ENCODE measurements at regions not wholly inside any gene's neighbourhood (a gene's known extent, or its start where the extent isn't known, plus 50 kb on each side); places are given as distances from the start of the nearest gene placed in this dataset.

DNA sequence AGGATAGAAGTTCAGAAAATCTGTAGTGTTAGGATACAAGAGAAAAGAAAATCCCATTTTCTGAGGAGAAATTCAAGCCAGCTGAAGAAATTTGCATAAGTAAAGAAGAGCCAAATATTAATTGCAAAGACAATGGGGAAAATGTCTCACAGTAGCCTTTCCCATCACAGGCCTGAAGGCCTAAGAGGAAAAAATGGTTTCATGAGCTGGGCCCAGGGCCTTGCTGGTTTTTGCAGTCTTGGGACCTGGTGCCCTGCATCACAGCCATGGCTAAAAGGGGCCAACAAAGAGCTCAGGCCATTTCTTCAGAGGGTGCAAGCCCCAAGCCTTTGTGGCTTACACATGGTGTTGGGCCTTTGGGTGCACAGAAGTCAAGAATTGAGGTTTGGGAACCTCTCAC, 413.6 kb upstream of the CYRIA start:
- DNase-seq (ENCODE audit: low read depth, low spot score): no peak
- no TSS peak for BruUV-seq (replicated peaks)

More for the DNA sequence above, 413.6 kb upstream of the CYRIA start:
- POLR2A ChIA-PET: no interaction called here
- H3K4me2 ChIP-seq (ENCODE audit: low read length): no peak overlapping the region
- no peaks in the 10 kb centered on the region for H3K9me2 ChIP-seq (ENCODE audit: insufficient read depth)
- H3K27me3 ChIP-seq (ENCODE audit: insufficient read depth, low read length): 0 out of 2 replicates have a peak, but pooled peaks cover 12% of the 10 kb centered on the region
- no peak overlapping the region for H3K4me3 ChIP-seq (replicated peaks in 1 of 2; ENCODE audit: low read depth in 1 of 2, low read length in 2 of 2)
- ATAC-seq: no peak
- H3K27ac ChIP-seq (ENCODE audit: low read depth, low read length): no peak overlapping the region
- no peaks in the 10 kb centered on the region for H3K79me2 ChIP-seq (ENCODE audit: insufficient read depth, low read length)
- H2AFZ ChIP-seq (ENCODE audit: low read depth, low read length, poor library complexity, severe bottlenecking): no peak overlapping the region
- no peak overlapping the region for H3K9ac ChIP-seq (ENCODE audit: low read length)
- intact Hi-C loops (cut with micrococcal nuclease): no loop called here
- no peaks in the 10 kb centered on the region for H3K4me1 ChIP-seq (ENCODE audit: control insufficient read depth in 1 of 2, insufficient read depth in 2 of 2, low read length in 2 of 2)
- no peaks in the 10 kb centered on the region for H3K36me3 ChIP-seq (ENCODE audit: control insufficient read depth in 1 of 2, insufficient read depth in 2 of 2, low read length in 2 of 2)
- no peak for TF ChIP-seq RAD21 (IDR thresholded peaks at IDR 0.05; ENCODE audit: low read depth)
- no peak for TF ChIP-seq FOSL1 (IDR thresholded peaks at IDR 0.05; ENCODE audit: low read depth)
- TF ChIP-seq, protein P1, sequence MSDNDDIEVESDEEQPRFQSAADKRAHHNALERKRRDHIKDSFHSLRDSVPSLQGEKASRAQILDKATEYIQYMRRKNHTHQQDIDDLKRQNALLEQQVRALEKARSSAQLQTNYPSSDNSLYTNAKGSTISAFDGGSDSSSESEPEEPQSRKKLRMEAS (IDR thresholded peaks at IDR 0.05): no peak
- no peak for TF ChIP-seq YY1 (IDR thresholded peaks at IDR 0.05; ENCODE audit: extremely low read depth, insufficient replicate concordance, low read depth, low read length)
- no peak for TF ChIP-seq REST (IDR thresholded peaks at IDR 0.05; ENCODE audit: low read depth)
- TF ChIP-seq SIN3A (IDR thresholded peaks at IDR 0.05; ENCODE audit: low read depth): no peak
- TF ChIP-seq EZH2 (IDR thresholded peaks at IDR 0.05): no peak
- no peak for TF ChIP-seq SP1 (IDR thresholded peaks at IDR 0.05; ENCODE audit: low read depth)
- TF ChIP-seq POLR2AphosphoS5 (IDR thresholded peaks at IDR 0.05; ENCODE audit: low read depth, low read length): no peak
- TF ChIP-seq EZH2phosphoT487 (IDR thresholded peaks at IDR 0.05; ENCODE audit: borderline replicate concordance): no peak
- TF ChIP-seq ELF1 (IDR thresholded peaks at IDR 0.05; ENCODE audit: borderline replicate concordance, low read depth): no peak
- TF ChIP-seq SRF (IDR thresholded peaks at IDR 0.05; ENCODE audit: low read depth): no peak
- TF ChIP-seq, protein P2, sequence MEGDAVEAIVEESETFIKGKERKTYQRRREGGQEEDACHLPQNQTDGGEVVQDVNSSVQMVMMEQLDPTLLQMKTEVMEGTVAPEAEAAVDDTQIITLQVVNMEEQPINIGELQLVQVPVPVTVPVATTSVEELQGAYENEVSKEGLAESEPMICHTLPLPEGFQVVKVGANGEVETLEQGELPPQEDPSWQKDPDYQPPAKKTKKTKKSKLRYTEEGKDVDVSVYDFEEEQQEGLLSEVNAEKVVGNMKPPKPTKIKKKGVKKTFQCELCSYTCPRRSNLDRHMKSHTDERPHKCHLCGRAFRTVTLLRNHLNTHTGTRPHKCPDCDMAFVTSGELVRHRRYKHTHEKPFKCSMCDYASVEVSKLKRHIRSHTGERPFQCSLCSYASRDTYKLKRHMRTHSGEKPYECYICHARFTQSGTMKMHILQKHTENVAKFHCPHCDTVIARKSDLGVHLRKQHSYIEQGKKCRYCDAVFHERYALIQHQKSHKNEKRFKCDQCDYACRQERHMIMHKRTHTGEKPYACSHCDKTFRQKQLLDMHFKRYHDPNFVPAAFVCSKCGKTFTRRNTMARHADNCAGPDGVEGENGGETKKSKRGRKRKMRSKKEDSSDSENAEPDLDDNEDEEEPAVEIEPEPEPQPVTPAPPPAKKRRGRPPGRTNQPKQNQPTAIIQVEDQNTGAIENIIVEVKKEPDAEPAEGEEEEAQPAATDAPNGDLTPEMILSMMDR (IDR thresholded peaks at IDR 0.05 in 2 of 3, conservative IDR thresholded peaks at IDR 0.05 in 1 of 3; ENCODE audit: borderline replicate concordance in 1 of 3, insufficient read depth in 1 of 3, low read depth in 2 of 3, low read length in 2 of 3): no peak
- TF ChIP-seq ZNF274 (IDR thresholded peaks at IDR 0.05; ENCODE audit: low read depth, low read length): no peak
- H4K20me1 ChIP-seq (ENCODE audit: insufficient read depth): no peaks in the 10 kb centered on the region
- RAD21 ChIA-PET (ENCODE audit: low non-redundant PET in 1 of 2, low total read pairs in 2 of 2, uncharacterized antibody in 2 of 2, unreplicated experiment in 2 of 2): no interaction called here
- CTCF ChIA-PET: no interaction called here
- peaks cover 0 to 3% of the 10 kb centered on the region in 2 experiments; a peak in 1 of 4 replicates for H3K9me3 ChIP-seq (ENCODE audit: control insufficient read depth in 1 of 2, insufficient read depth in 1 of 2, low read depth in 1 of 2, low read length in 2 of 2)

Data from HCT116 (cell line).